Sciatic nerve (tissue), 2 donors: ENCODE measurements at regions not wholly inside any gene's neighbourhood (a gene's known extent, or its start where the extent isn't known, plus 50 kb on each side); places are given as distances from the start of the nearest gene placed in this dataset.
"Not testable (repeated sequence)": the region's sequence is repeated elsewhere in the genome, so short reads cannot be mapped to it uniquely, and the experiment has no call there.

Experiments
- ATAC-seq: fragments of 200-7000 bp; cut with Tn5 transposase; one replicate; pipeline ENCODE4 v1.9.1; 2020; ENCODE audit warnings: mild to moderate bottlenecking, moderate library complexity
- DNase-seq: peaks from one replicate; pipeline ENCODE4 v3.0.0-alpha.2; 2020; ENCODE audit warnings: low spot score
- intact Hi-C: fragments of 100-400 bp; cut with DNase I; formaldehyde crosslinking; loops from one replicate; pipeline ENCODE4 v1.14.2; 2022
- donor health status: DM: no; HTN: no; CAD: no.
- donor health status: DM: no; HTN: no; CAD: no.

- DNase-seq (no peak), ATAC-seq (no peak)
- intact Hi-C loops = no loop called here
Observed at GRCh38 chr6:147925826-147926225, 416.8 kb upstream of the SASH1 start.

- no peak for ATAC-seq
- no peak for DNase-seq
- intact Hi-C loops = no loop called here
Observed at GRCh38 chr6:147930745-147931144, 411.9 kb upstream of the SASH1 start.

- intact Hi-C loops = no loop called here
- ATAC-seq = no peak
- no peak for DNase-seq
Observed at GRCh38 chr6:147933224-147933623, 409.4 kb upstream of the SASH1 start.

- peak; percentile 39 for ATAC-seq
- DNase-seq = no peak
- intact Hi-C loops = no loop called here
Observed at GRCh38 chr6:147935656-147936055, 407.0 kb upstream of the SASH1 start.

- DNase-seq (no peak), ATAC-seq (no peak)
- intact Hi-C loops = no loop called here
Observed at GRCh38 chr6:147936703-147937470, 405.8 kb upstream of the SASH1 start.

GRCh38 chr6:147941143-147941542, 401.5 kb upstream of the SASH1 start:
- intact Hi-C loops = no loop called here
- ATAC-seq (no peak), DNase-seq (no peak)

- DNase-seq (no peak), ATAC-seq (peak; percentile 26)
- intact Hi-C loops = no loop called here
Observed at GRCh38 chr6:147942363-147942762, 400.3 kb upstream of the SASH1 start.

GRCh38 chr6:147944122-147944521, 398.5 kb upstream of the SASH1 start:
- intact Hi-C loops = no loop called here
- DNase-seq (no peak), ATAC-seq (no peak)

- DNase-seq = no peak
- intact Hi-C loops = no loop called here
- ATAC-seq = peak; percentile 33
Observed at GRCh38 chr6:147947521-147947920, 395.1 kb upstream of the SASH1 start.

- DNase-seq = no peak
- ATAC-seq = peak; percentile 27
- intact Hi-C loops = no loop called here
Observed at GRCh38 chr6:147949981-147950622, 392.5 kb upstream of the SASH1 start.

- ATAC-seq (peak; percentile 97), DNase-seq (no peak)
- intact Hi-C loops = no loop called here
Observed at GRCh38 chr6:147950623-147950987, 392.0 kb upstream of the SASH1 start.

GRCh38 chr6:147951726-147952125, 390.9 kb upstream of the SASH1 start:
- DNase-seq (no peak), ATAC-seq (no peak)
- intact Hi-C loops = no loop called here

- ATAC-seq = no peak
- no peak for DNase-seq
Observed at GRCh38 chr6:147954938-147955337, 387.7 kb upstream of the SASH1 start.

GRCh38 chr6:147958683-147959082, 384.0 kb upstream of the SASH1 start:
- intact Hi-C loops = no loop called here
- ATAC-seq = no peak
- DNase-seq = no peak

More at GRCh38 chr6:147954938-147955337, 387.7 kb upstream of the SASH1 start:
- intact Hi-C loops = no loop called here

- ATAC-seq = peak; percentile 82
Observed at GRCh38 chr6:147961481-147962141, 381.0 kb upstream of the SASH1 start.

GRCh38 chr6:147965448-147965847, 377.2 kb upstream of the SASH1 start:
- intact Hi-C loops, DNase-seq, ATAC-seq: not testable (repeated sequence)

More at GRCh38 chr6:147961481-147962141, 381.0 kb upstream of the SASH1 start:
- intact Hi-C loops = no loop called here
- no peak for DNase-seq

GRCh38 chr6:147970970-147971369, 371.7 kb upstream of the SASH1 start:
- intact Hi-C loops = no loop called here
- ATAC-seq (no peak), DNase-seq (no peak)

- intact Hi-C loops = no loop called here
- no peak for ATAC-seq
Observed at GRCh38 chr6:147972448-147972847, 370.2 kb upstream of the SASH1 start.

GRCh38 chr6:147973806-147974205, 368.8 kb upstream of the SASH1 start:
- intact Hi-C loops = no loop called here
- DNase-seq = no peak
- ATAC-seq = no peak

More at GRCh38 chr6:147972448-147972847, 370.2 kb upstream of the SASH1 start:
- no peak for DNase-seq

- ATAC-seq (no peak), DNase-seq (no peak)
- intact Hi-C loops = no loop called here
Observed at GRCh38 chr6:147974376-147974775, 368.3 kb upstream of the SASH1 start.
